SK-N-SH treated with all-trans-retinoic acid at 6 μM for 48 hours (cell line): ENCODE measurements at regions not wholly inside any gene's neighbourhood (a gene's known extent, or its start where the extent isn't known, plus 50 kb on each side); places are given as distances from the start of the nearest gene placed in this dataset.

ENCODE experiments used
- ATAC-seq: fragments of 200-7000 bp; cut with Tn5 transposase; 3 replicates; pipeline ENCODE4 v1.9.1; 2020; ENCODE audit warnings: mild to moderate bottlenecking, moderate library complexity
- ARNTL ChIP-seq: fragments of 450-650 bp; formaldehyde crosslinking; IDR thresholded peaks from 2 replicates; pipeline ENCODE4 v1.5.0; 2020; ENCODE audit warnings: low read depth, mild to moderate bottlenecking, moderate library complexity, borderline replicate concordance
- BACH2 ChIP-seq: fragments of 250-450 bp; sonication (Bioruptor Pico); IDR thresholded peaks from 2 replicates; pipeline ENCODE4 v1.9.0; 2021; ENCODE audit warnings: mild to moderate bottlenecking, borderline replicate concordance
- CSDC2 ChIP-seq: fragments of 250-450 bp; sonication (Bioruptor Pico); IDR thresholded peaks from 2 replicates; pipeline ENCODE4 v1.5.0; 2020; ENCODE audit warnings: mild to moderate bottlenecking, moderate library complexity
- ESRRG ChIP-seq: fragments of 250-450 bp; sonication (Bioruptor Pico); IDR thresholded peaks from 2 replicates; pipeline ENCODE4 v1.6.1; 2021; ENCODE audit warnings: mild to moderate bottlenecking
- GLIS3 ChIP-seq: fragments of 250-450 bp; sonication (Bioruptor Pico); IDR thresholded peaks from 2 replicates; pipeline ENCODE4 v1.5.0; 2020; ENCODE audit warnings: mild to moderate bottlenecking, moderate library complexity
- ISL1 ChIP-seq: fragments of 250-450 bp; sonication (Bioruptor Pico); IDR thresholded peaks from 2 replicates; pipeline ENCODE4 v2.1.2; 2022; ENCODE audit warnings: mild to moderate bottlenecking, moderate library complexity
- PPARA ChIP-seq: fragments of 250-450 bp; sonication (Bioruptor Pico); IDR thresholded peaks from 2 replicates; pipeline ENCODE4 v1.5.0; 2020; ENCODE audit warnings: mild to moderate bottlenecking, borderline replicate concordance
- RARB ChIP-seq: fragments of 250-450 bp; sonication (Bioruptor Pico); IDR thresholded peaks from 2 replicates; pipeline ENCODE4 v1.8.0; 2021; ENCODE audit warnings: mild to moderate bottlenecking, moderate library complexity
- SNAI2 ChIP-seq: fragments of 250-450 bp; sonication (Bioruptor Pico); IDR thresholded peaks from 2 replicates; pipeline ENCODE4 v1.5.0; 2020; ENCODE audit warnings: mild to moderate bottlenecking, moderate library complexity
- TOX ChIP-seq: fragments of 250-450 bp; sonication (Bioruptor Pico); IDR thresholded peaks from 2 replicates; pipeline ENCODE4 v1.8.0; 2021; ENCODE audit warnings: mild to moderate bottlenecking, moderate library complexity, borderline replicate concordance
- ZC3H10 ChIP-seq: fragments of 250-450 bp; sonication (Bioruptor Pico); IDR thresholded peaks from 2 replicates; pipeline ENCODE4 v1.5.1; 2021; ENCODE audit warnings: mild to moderate bottlenecking, moderate library complexity
- ZFP3 ChIP-seq: fragments of 250-450 bp; sonication (Bioruptor Pico); IDR thresholded peaks from 2 replicates; pipeline ENCODE4 v1.5.0; 2020; ENCODE audit warnings: mild to moderate bottlenecking, moderate library complexity
- ZFP30 ChIP-seq: fragments of 450-650 bp; formaldehyde crosslinking; IDR thresholded peaks from 2 replicates; pipeline ENCODE4 v1.5.0; 2022; ENCODE audit warnings: mild to moderate bottlenecking, moderate library complexity
- ZNF565 ChIP-seq: fragments of 450-650 bp; formaldehyde crosslinking; conservative IDR thresholded peaks from 2 replicates; pipeline ENCODE4 v1.5.0; 2020; ENCODE audit warnings: low read depth, mild to moderate bottlenecking, moderate library complexity
- ZNF70 ChIP-seq: fragments of 450-650 bp; formaldehyde crosslinking; IDR thresholded peaks from 2 replicates; pipeline ENCODE4 v1.5.0; 2020; ENCODE audit warnings: mild to moderate bottlenecking, moderate library complexity
- ZNF8 ChIP-seq: fragments of 450-650 bp; formaldehyde crosslinking; IDR thresholded peaks from 2 replicates; pipeline ENCODE4 v1.5.0; 2020; ENCODE audit warnings: mild to moderate bottlenecking, moderate library complexity
- TF ChIP-seq, protein P1 (sequence below): fragments of 250-450 bp; sonication (Bioruptor Pico); IDR thresholded peaks from 2 replicates; pipeline ENCODE4 v1.5.1; 2021; ENCODE audit warnings: mild to moderate bottlenecking, moderate library complexity
- TF ChIP-seq, protein P2 (sequence below): fragments of 250-450 bp; sonication (Bioruptor Pico); IDR thresholded peaks from 2 replicates; pipeline ENCODE4 v1.8.0; 2020; ENCODE audit warnings: mild to moderate bottlenecking, moderate library complexity, borderline replicate concordance
- TF ChIP-seq, protein P3 (sequence below): fragments of 250-450 bp; sonication (Bioruptor Pico); IDR thresholded peaks from 2 replicates; pipeline ENCODE4 v1.5.1; 2020; ENCODE audit warnings: low read depth, mild to moderate bottlenecking, moderate library complexity
- TF ChIP-seq, protein P4 (sequence below): fragments of 250-450 bp; sonication (Bioruptor Pico); IDR thresholded peaks from 2 replicates; pipeline ENCODE4 v1.8.0; 2021; ENCODE audit warnings: low read depth, mild to moderate bottlenecking, moderate library complexity, borderline replicate concordance

DNA sequence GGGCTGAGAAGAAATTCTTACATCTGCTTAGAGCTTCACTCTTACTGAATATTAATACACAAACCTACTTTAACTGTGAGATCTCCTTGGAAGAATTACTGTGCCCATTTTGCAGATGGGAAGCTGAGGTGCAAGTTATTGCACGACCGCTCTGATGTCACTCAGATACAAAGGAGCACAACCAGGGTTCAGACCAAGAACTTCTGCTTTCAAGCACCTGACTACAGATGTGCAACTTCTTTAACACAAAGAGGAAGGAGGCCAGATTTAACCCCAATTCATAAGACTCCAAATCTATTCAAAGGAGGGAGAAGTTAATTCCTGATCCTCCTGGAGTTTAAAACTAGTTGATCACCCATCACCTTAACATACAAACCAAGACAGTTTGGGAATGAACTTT lies 232.6 kb downstream of the VRK1 start (continued):
- TF ChIP-seq, protein P1, sequence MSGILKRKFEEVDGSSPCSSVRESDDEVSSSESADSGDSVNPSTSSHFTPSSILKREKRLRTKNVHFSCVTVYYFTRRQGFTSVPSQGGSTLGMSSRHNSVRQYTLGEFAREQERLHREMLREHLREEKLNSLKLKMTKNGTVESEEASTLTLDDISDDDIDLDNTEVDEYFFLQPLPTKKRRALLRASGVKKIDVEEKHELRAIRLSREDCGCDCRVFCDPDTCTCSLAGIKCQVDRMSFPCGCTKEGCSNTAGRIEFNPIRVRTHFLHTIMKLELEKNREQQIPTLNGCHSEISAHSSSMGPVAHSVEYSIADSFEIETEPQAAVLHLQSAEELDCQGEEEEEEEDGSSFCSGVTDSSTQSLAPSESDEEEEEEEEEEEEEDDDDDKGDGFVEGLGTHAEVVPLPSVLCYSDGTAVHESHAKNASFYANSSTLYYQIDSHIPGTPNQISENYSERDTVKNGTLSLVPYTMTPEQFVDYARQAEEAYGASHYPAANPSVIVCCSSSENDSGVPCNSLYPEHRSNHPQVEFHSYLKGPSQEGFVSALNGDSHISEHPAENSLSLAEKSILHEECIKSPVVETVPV (CRISPR knock-in tag), result no peak
- TF ChIP-seq ZFP3 (no peak), BACH2 (no peak), PPARA (no peak), ZNF8 (CRISPR knock-in tag) (no peak), CSDC2 (CRISPR knock-in tag) (no peak), ZFP30 (CRISPR knock-in tag) (no peak), ISL1 (CRISPR knock-in tag) (no peak)

DNA sequence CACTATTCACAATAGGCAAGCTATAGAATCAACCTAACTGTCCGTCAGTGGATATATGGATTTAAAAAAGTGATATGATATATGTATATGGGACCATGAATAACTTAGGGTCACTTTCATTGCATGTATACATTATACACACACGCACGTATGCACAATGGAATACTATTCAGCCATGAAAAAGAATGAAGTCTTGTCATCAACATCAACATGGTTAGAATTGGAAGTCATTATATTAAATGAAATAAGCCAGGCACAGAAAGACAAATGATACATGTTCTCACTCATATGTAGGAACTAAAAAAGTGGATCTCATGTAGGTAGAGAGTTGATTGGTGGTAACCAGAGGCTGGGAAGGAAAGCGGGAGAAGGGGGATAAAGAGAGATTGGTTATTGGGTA lies 234.3 kb downstream of the VRK1 start:
- TF ChIP-seq ESRRG (CRISPR knock-in tag) (no peak), ZFP30 (CRISPR knock-in tag) (no peak), RARB (CRISPR knock-in tag) (no peak), ZC3H10 (CRISPR knock-in tag) (no peak), ISL1 (CRISPR knock-in tag) (no peak), ZNF70 (CRISPR knock-in tag) (no peak), CSDC2 (CRISPR knock-in tag) (no peak)
- TF ChIP-seq, protein P2, sequence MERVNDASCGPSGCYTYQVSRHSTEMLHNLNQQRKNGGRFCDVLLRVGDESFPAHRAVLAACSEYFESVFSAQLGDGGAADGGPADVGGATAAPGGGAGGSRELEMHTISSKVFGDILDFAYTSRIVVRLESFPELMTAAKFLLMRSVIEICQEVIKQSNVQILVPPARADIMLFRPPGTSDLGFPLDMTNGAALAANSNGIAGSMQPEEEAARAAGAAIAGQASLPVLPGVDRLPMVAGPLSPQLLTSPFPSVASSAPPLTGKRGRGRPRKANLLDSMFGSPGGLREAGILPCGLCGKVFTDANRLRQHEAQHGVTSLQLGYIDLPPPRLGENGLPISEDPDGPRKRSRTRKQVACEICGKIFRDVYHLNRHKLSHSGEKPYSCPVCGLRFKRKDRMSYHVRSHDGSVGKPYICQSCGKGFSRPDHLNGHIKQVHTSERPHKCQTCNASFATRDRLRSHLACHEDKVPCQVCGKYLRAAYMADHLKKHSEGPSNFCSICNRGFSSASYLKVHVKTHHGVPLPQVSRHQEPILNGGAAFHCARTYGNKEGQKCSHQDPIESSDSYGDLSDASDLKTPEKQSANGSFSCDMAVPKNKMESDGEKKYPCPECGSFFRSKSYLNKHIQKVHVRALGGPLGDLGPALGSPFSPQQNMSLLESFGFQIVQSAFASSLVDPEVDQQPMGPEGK (CRISPR knock-in tag), result no peak
- TF ChIP-seq, protein P1 (CRISPR knock-in tag), result no peak
- TF ChIP-seq, protein P3, sequence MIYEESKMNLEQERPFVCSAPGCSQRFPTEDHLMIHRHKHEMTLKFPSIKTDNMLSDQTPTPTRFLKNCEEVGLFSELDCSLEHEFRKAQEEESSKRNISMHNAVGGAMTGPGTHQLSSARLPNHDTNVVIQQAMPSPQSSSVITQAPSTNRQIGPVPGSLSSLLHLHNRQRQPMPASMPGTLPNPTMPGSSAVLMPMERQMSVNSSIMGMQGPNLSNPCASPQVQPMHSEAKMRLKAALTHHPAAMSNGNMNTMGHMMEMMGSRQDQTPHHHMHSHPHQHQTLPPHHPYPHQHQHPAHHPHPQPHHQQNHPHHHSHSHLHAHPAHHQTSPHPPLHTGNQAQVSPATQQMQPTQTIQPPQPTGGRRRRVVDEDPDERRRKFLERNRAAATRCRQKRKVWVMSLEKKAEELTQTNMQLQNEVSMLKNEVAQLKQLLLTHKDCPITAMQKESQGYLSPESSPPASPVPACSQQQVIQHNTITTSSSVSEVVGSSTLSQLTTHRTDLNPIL (CRISPR knock-in tag), result no peak
- no peak for ATAC-seq

DNA sequence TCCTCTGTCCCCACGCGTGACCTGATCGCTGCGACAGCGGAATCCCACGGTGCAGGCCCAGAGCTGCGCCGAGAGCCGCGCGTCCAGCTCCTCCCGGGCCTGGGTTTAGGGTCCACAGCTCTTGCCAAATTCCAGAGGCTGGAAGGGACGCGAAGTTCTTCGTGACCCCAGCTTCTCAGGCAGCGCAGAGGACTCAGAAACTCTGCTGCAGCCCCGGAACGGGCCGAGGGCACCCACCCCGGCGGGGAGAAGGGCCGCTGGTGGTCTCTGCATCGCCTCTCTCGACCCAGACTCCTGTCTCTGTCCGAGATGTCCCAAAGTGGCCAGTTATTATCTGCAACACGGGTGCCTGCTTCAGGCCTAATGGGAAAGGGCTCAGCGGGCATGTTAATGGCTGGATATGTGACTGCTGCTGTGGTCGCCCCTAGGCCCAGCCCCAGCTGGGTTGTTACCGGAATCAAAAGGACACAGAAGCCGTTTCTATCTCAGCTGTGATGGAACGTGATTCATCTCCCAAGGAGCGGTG lies 236.4 kb downstream of the VRK1 start:
- ATAC-seq, result no peak
- TF ChIP-seq TOX (CRISPR knock-in tag) (no peak), ZNF565 (CRISPR knock-in tag) (no peak), GLIS3 (no peak), BACH2 (no peak)
- TF ChIP-seq, protein P2 (CRISPR knock-in tag), result no peak

DNA sequence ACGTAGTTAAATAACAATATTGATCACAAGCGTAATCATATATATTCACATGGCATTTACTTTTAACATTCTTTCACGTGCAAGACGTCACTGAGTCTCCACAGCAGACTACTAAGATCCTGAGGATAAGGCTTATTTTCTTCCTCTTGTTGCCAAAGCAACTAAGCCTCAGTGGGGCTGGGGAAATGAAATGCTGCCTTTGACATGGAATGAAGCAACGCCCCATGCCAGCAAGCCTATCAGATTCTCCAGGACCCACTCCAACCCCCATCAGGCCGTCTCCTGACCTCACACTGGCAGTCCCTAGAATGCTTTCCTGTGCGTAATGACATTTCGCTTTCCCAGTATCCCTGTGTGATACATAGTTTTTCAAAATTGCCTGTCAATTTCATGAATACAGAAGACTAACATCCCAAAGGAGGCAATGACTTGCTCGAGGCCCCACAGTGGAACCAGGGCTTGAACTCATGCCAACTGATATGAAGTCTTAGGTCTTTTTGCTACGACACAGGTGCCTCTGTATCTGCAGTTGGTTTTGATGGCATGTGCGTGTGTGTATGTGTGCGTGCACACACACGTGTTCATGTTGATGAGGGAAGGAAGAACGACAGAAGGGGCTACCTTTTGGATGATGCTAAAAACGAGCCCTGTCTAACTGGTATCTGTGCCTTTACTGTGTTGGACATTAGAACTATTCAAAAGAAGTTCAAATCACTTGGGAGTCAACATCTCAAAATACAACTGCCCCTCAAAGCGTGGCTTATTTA lies 239.1 kb downstream of the VRK1 start:
- no peak for ATAC-seq
- TF ChIP-seq PPARA, result no peak
- no peak for TF ChIP-seq ARNTL
- no peak for TF ChIP-seq ZNF565 (CRISPR knock-in tag)
- TF ChIP-seq ISL1 (CRISPR knock-in tag), result no peak
- no peak for TF ChIP-seq TOX (CRISPR knock-in tag)
- TF ChIP-seq CSDC2 (CRISPR knock-in tag), result no peak
- no peak for TF ChIP-seq ESRRG (CRISPR knock-in tag)
- no peak for TF ChIP-seq ZFP30 (CRISPR knock-in tag)
- TF ChIP-seq ZC3H10 (CRISPR knock-in tag), result no peak
- no peak for TF ChIP-seq RARB (CRISPR knock-in tag)
- TF ChIP-seq, protein P4, sequence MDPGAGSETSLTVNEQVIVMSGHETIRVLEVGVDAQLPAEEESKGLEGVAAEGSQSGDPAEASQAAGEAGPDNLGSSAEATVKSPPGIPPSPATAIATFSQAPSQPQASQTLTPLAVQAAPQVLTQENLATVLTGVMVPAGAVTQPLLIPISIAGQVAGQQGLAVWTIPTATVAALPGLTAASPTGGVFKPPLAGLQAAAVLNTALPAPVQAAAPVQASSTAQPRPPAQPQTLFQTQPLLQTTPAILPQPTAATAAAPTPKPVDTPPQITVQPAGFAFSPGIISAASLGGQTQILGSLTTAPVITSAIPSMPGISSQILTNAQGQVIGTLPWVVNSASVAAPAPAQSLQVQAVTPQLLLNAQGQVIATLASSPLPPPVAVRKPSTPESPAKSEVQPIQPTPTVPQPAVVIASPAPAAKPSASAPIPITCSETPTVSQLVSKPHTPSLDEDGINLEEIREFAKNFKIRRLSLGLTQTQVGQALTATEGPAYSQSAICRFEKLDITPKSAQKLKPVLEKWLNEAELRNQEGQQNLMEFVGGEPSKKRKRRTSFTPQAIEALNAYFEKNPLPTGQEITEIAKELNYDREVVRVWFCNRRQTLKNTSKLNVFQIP, result no peak
- TF ChIP-seq ZNF70 (CRISPR knock-in tag), result no peak
- TF ChIP-seq, protein P1 (CRISPR knock-in tag), result no peak
- no peak for TF ChIP-seq SNAI2 (CRISPR knock-in tag)
